ENCODE measurements at regions not wholly inside any gene's neighbourhood (a gene's known extent, or its start where the extent isn't known, plus 50 kb on each side); places are given as distances from the start of the nearest gene placed in this dataset.
"Not testable (repeated sequence)": the region's sequence is repeated elsewhere in the genome, so short reads cannot be mapped to it uniquely, and the experiment has no call there.

- DNase-seq (ENCODE audit: low read depth) = peak; percentile 6
Measured at GRCh38 chr4:34293459-34293858, 1950.9 kb downstream of the ARAP2 start.

DNA sequence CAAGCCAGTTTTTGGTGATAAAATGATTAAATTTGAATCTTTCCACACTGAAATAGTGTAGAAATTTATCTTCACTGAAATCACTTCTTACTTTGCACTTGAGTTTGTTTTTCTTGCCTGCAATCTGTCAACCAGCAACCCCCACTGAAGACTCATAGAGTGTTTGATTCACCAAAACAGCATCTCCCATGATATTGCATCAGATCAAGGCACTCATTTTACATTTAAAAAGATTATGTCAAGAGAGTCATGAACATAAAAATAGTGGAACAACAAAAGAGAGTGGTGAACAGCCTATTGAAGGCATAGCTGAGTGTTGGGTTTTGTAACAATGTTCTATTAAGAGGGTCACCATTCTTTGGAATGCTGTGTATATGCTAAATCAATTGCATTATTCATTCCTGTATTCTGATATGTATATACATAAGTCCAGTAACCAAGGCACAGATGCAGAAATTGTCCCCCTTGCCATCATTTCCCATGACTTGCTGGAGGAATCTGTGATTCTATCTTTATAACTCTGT is 1934.9 kb downstream of the ARAP2 start:
- DNase-seq (ENCODE audit: low read depth) = peak; percentile 53

GRCh38 chr4:34318773-34319172 is 1925.5 kb downstream of the ARAP2 start:
- no peak for DNase-seq (ENCODE audit: low read depth)

DNA sequence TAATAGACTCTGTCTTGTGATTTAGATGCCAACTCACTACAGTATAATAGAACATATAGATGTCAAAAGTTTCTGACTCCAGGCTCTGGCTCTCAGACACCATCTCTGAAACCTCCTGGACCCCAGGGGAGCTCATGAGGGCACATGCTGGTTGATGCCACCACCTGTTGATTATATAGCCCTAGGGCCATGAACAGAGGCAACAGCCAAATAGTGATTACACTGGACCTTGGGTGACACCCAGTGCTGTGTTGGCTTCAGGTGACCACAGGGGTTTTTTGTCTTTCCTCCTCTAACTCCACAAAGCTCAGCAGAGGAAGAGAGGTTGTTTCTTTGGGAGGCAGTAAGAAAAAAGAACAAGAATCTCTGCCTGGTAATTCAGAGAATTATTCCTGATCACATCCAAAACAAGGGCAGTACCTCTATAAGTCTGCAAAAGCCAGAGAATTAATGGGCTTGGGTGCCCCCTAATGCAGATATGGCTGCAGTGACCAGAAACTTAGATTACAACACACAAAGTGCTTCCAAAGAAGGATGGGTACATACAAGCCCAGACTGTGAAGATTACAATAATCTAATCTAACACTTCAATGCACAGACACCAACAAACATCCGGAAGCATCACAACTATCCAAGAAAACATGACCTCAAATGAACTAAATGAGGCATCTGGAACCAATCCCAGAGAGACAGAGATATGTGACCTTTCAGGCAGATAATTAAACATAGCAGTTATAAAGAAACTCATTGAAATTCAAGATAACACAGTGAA is 1920.6 kb downstream of the ARAP2 start:
- DNase-seq (ENCODE audit: low read depth) = peak; percentile 71

DNA sequence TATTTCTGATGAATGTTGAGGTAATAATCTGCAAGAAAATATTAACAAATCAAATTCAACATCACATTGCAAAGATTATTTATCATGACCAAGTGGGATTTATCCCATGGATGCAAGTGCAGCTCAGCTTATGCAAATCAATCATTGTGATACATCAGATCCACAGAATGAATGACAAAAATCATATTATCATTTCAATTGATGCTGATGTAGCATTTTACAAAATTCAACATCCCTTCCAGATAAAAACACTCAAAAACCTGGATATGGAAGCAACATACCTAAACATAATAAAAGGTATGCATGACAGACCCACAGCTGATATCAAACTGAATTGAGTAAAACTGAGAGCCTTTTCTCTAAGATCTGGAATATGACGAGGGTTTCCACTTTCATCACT is 1915.4 kb downstream of the ARAP2 start:
- no peak for DNase-seq (ENCODE audit: low read depth)

DNA sequence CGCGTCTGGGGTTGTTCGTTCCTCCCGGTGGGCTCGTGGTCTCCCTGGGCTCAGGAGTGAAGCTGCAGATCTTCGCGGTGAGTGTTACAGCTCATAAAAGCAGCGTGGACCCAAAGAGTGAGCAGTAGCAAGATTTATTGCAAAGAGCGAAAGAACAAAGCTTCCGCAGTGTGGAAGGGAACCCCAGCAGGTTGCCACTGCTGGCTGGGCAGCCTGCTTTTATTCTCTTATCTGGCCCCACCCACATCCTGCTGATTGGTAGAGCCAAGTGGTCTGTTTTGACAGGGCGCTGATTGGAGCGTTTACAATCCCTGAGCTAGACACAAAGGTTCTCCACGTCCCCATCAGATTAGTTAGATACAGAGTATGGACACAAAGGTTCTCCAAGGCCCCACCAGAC is 1909.2 kb downstream of the ARAP2 start:
- not testable (repeated sequence) for DNase-seq (ENCODE audit: low read depth)

GRCh38 chr4:34335556-34335955 is 1908.8 kb downstream of the ARAP2 start:
- DNase-seq (ENCODE audit: low read depth) = not testable (repeated sequence)

DNA sequence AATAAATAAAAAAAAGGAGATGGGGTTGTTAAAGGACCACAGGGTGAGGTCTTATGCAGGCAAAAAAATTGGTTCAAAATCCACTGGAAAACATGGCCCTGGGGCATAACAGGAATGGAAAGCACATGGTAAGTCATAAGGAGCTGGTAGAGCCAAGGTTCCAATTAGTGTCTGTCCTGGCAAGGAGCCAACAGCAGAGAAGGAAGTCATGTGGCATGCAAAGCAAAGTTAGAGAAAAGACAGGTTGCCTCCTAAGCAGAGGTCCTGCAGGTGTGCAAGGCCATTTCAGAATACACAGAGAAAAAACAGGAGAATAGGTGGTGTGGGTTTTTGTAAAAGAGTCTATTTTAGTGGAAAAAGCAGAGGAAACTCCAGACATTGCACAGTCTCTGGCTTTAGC is 1881.7 kb downstream of the ARAP2 start:
- DNase-seq (ENCODE audit: low read depth) = no peak

- DNase-seq (ENCODE audit: low read depth) = no peak
Measured at GRCh38 chr4:34363842-34364241, 1880.5 kb downstream of the ARAP2 start.

DNA sequence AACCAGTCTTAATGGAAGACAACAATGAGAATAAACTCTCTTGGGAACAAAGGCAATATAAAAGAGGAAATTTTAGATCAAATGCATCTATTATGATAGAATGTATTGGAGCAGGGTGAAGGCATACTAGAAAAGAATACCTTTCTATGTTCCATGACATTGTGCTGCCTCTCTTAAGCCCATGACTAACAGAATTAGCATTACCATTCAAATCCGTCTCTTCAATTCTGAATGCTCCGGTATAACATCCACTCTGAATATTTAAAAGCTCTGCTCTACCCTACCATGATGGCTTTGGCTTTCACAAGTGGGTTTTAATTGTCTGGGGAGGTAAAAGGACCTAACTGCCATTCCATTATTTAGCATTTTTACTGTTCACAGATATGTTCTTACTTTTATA is 1878.4 kb downstream of the ARAP2 start:
- DNase-seq (ENCODE audit: low read depth) = no peak

- DNase-seq (ENCODE audit: low read depth) = peak; percentile 3
Measured at GRCh38 chr4:34371676-34372075, 1872.6 kb downstream of the ARAP2 start.

GRCh38 chr4:34372815-34373214 is 1871.5 kb downstream of the ARAP2 start:
- DNase-seq (ENCODE audit: low read depth) = no peak

GRCh38 chr4:34373456-34373855 is 1870.9 kb downstream of the ARAP2 start:
- no peak for DNase-seq (ENCODE audit: low read depth)

GRCh38 chr4:34412233-34412632 is 1832.1 kb downstream of the ARAP2 start:
- DNase-seq (ENCODE audit: low read depth) = no peak

DNA sequence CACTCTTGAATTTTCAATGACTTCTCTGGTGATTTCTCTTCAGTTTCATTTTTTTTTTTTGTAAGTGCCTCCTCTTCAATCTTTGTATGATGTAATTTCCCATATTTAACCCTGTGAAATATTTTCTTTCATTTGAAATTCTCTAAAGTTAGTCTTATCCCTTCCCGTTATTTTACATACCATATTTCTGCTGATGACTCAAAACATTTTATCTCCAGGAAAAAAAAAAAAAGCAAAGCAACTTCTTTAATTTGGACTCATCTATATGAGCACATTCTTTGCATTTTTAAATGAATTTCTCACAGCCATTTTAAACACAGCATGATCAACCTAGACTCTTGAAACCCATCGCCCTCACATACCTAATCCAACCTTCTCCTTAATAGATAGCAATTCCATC is 1831.4 kb downstream of the ARAP2 start:
- DNase-seq (ENCODE audit: low read depth) = no peak

DNA sequence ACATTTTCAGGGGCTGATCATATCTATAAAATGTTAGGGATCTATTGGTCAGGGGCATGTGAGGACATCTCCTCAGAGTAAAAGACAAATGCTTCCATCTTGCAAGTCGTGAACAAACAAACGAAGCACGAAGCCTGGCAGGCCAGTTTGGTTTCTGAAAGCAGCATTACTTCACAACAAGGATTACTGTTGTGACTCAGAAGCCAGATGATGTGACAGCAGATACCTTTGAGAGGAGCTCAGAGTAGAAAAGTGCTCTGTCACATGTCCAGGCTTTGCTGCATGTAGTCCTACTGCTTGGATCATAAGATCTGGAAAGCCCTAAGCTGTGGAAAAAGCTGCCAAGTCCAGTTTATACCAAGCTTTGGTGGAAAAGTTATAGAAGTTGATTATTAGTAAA is 1827.2 kb downstream of the ARAP2 start:
- peak; percentile 34 for DNase-seq (ENCODE audit: low read depth)

GRCh38 chr4:34419871-34420270 is 1824.4 kb downstream of the ARAP2 start:
- DNase-seq (ENCODE audit: low read depth) = no peak

DNA sequence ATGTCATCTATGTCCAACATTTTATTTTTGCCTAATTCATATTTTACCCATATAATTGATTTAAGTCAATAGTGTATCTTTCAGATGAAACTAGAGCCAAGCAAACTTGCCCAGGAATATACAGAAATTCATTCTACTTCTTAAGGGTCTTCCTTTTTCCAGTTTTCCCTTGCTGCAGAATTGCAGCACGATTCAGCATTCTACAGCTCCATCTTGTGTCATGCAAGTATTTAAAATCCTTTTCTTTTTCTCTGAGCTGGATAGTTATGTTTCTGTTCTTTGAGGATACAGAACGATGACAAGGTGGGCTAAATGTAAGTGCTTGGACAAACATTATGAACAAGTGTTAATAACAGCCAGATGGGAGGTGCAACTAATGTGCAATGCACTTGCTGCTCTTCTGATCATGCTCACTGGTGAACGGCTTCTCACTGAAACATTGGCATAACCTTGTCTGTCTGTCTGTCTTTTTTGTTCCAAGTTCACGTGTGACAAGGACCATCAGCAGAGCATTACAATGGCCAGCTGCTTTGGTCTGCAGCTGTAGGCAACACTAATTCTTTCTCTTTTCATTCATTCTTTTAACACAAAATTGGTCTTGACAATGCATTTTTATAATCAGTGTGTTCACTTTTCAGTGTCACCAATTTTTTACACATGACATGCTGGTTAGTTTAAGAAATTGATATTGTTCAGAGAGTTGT is 1821.7 kb downstream of the ARAP2 start:
- DNase-seq (ENCODE audit: low read depth) = peak; percentile 41

- no peak for DNase-seq (ENCODE audit: low read depth)
Measured at GRCh38 chr4:34432706-34433105, 1811.6 kb downstream of the ARAP2 start.

- DNase-seq (ENCODE audit: low read depth) = not testable (repeated sequence)
Measured at GRCh38 chr4:34434377-34434776, 1809.9 kb downstream of the ARAP2 start.

GRCh38 chr4:34464196-34464595 is 1780.1 kb downstream of the ARAP2 start:
- no peak for DNase-seq (ENCODE audit: low read depth)

DNA sequence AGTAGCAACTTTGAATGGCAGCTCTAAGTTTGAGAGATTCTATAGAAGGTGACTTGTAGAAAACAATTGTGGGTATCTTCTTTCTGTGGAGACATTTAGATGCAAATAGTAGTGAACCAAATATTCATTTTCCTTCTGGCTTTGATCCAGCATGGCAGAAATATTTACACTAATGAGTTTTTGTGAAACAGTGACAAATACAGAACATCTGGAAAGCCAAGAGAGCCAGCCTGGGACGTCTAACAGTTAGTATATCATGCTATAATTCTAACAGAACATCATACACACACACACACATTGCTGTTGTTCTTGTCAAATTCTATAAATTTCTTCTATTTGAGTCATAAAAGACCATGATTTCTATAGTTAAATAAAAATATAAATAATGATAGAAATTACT is 1777.9 kb downstream of the ARAP2 start:
- no peak for DNase-seq (ENCODE audit: low read depth)

GRCh38 chr4:34469516-34469915 is 1774.8 kb downstream of the ARAP2 start:
- DNase-seq (ENCODE audit: low read depth) = peak; percentile 26
